ENCODE measurements at regions not wholly inside any gene's neighbourhood (a gene's known extent, or its start where the extent isn't known, plus 50 kb on each side); places are given as distances from the start of the nearest gene placed in this dataset.

- no peak for TF ChIP-seq CTCF (IDR thresholded peaks at IDR 0.05; ENCODE audit: low read length)
- TF ChIP-seq EZH2 (IDR thresholded peaks at IDR 0.05; ENCODE audit: borderline replicate concordance, low read length), result no peak
Observed at GRCh38 chr6:113376847-113377165, 480.3 kb upstream of the MARCKS start.
